ENCODE measurements at regions not wholly inside any gene's neighbourhood (a gene's known extent, or its start where the extent isn't known, plus 50 kb on each side); places are given as distances from the start of the nearest gene placed in this dataset.
"Not testable (repeated sequence)": the region's sequence is repeated elsewhere in the genome, so short reads cannot be mapped to it uniquely, and the experiment has no call there.

- ATAC-seq (ENCODE audit: low read depth): no peak
- no peak for TF ChIP-seq CTCF (IDR thresholded peaks at IDR 0.05; ENCODE audit: poor library complexity, severe bottlenecking)
- no peak overlapping the region for H3K4me3 ChIP-seq (ENCODE audit: severe bottlenecking)
- no peaks in the 10 kb centered on the region for H3K9me3 ChIP-seq (ENCODE audit: severe bottlenecking)
- H3K4me1 ChIP-seq (ENCODE audit: insufficient read depth, poor library complexity, severe bottlenecking): no peaks in the 10 kb centered on the region
- H3K27me3 ChIP-seq (ENCODE audit: insufficient read depth, poor library complexity, severe bottlenecking): no peaks in the 10 kb centered on the region
- DNase-seq (ENCODE audit: low spot score): no peak
- no peaks in the 10 kb centered on the region for H3K36me3 ChIP-seq (ENCODE audit: low read depth)
- H3K27ac ChIP-seq (ENCODE audit: poor library complexity, severe bottlenecking): no peak overlapping the region
Observed at GRCh38 chr19:28435551-28436271, 777.2 kb downstream of the UQCRFS1 start.

GRCh38 chr19:28434794-28435193, 778.2 kb downstream of the UQCRFS1 start:
- DNase-seq (ENCODE audit: low spot score); H3K36me3 ChIP-seq (ENCODE audit: low read depth); ATAC-seq (ENCODE audit: low read depth); H3K4me3 ChIP-seq (ENCODE audit: severe bottlenecking); H3K27ac ChIP-seq (ENCODE audit: poor library complexity, severe bottlenecking); H3K9me3 ChIP-seq (ENCODE audit: severe bottlenecking); H3K27me3 ChIP-seq (ENCODE audit: insufficient read depth, poor library complexity, severe bottlenecking); H3K4me1 ChIP-seq (ENCODE audit: insufficient read depth, poor library complexity, severe bottlenecking): not testable (repeated sequence)

GRCh38 chr19:28434365-28434764, 778.6 kb downstream of the UQCRFS1 start:
- not testable (repeated sequence) for DNase-seq (ENCODE audit: low spot score); H3K4me3 ChIP-seq (ENCODE audit: severe bottlenecking); H3K36me3 ChIP-seq (ENCODE audit: low read depth); H3K27ac ChIP-seq (ENCODE audit: poor library complexity, severe bottlenecking); H3K27me3 ChIP-seq (ENCODE audit: insufficient read depth, poor library complexity, severe bottlenecking); H3K4me1 ChIP-seq (ENCODE audit: insufficient read depth, poor library complexity, severe bottlenecking); H3K9me3 ChIP-seq (ENCODE audit: severe bottlenecking); ATAC-seq (ENCODE audit: low read depth)

GRCh38 chr19:28433166-28433565, 779.8 kb downstream of the UQCRFS1 start:
- H3K27ac ChIP-seq (ENCODE audit: poor library complexity, severe bottlenecking); H3K4me1 ChIP-seq (ENCODE audit: insufficient read depth, poor library complexity, severe bottlenecking); H3K36me3 ChIP-seq (ENCODE audit: low read depth); H3K4me3 ChIP-seq (ENCODE audit: severe bottlenecking); ATAC-seq (ENCODE audit: low read depth); DNase-seq (ENCODE audit: low spot score); H3K27me3 ChIP-seq (ENCODE audit: insufficient read depth, poor library complexity, severe bottlenecking); H3K9me3 ChIP-seq (ENCODE audit: severe bottlenecking): not testable (repeated sequence)

- Histone ChIP-seq H3K27ac (ENCODE audit: poor library complexity, severe bottlenecking) (no peak overlapping the region), H3K27me3 (ENCODE audit: insufficient read depth, poor library complexity, severe bottlenecking) (no peaks in the 10 kb centered on the region), H3K4me3 (ENCODE audit: severe bottlenecking) (no peak overlapping the region), H3K36me3 (ENCODE audit: low read depth) (no peaks in the 10 kb centered on the region), H3K4me1 (ENCODE audit: insufficient read depth, poor library complexity, severe bottlenecking) (peaks cover 15% of the 10 kb centered on the region), H3K9me3 (ENCODE audit: severe bottlenecking) (no peaks in the 10 kb centered on the region)
- ATAC-seq (ENCODE audit: low read depth) (no peak), DNase-seq (ENCODE audit: low spot score) (no peak)
- TF ChIP-seq CTCF (IDR thresholded peaks at IDR 0.05; ENCODE audit: poor library complexity, severe bottlenecking): no peak
Observed at GRCh38 chr19:28430214-28430613, 782.7 kb downstream of the UQCRFS1 start.

- ATAC-seq (ENCODE audit: low read depth) (no peak), DNase-seq (ENCODE audit: low spot score) (no peak)
- Histone ChIP-seq H3K36me3 (ENCODE audit: low read depth) (no peaks in the 10 kb centered on the region), H3K27me3 (ENCODE audit: insufficient read depth, poor library complexity, severe bottlenecking) (no peaks in the 10 kb centered on the region), H3K4me3 (ENCODE audit: severe bottlenecking) (no peak overlapping the region), H3K9me3 (ENCODE audit: severe bottlenecking) (no peaks in the 10 kb centered on the region), H3K4me1 (ENCODE audit: insufficient read depth, poor library complexity, severe bottlenecking) (peaks cover 15% of the 10 kb centered on the region), H3K27ac (ENCODE audit: poor library complexity, severe bottlenecking) (no peak overlapping the region)
- TF ChIP-seq CTCF (IDR thresholded peaks at IDR 0.05; ENCODE audit: poor library complexity, severe bottlenecking): no peak
Observed at GRCh38 chr19:28429356-28429755, 783.6 kb downstream of the UQCRFS1 start.
